Hepatocyte (in vitro differentiated cells): ENCODE measurements at regions not wholly inside any gene's neighbourhood (a gene's known extent, or its start where the extent isn't known, plus 50 kb on each side); places are given as distances from the start of the nearest gene placed in this dataset.

Experiments
- DNase-seq: peaks from one replicate; pipeline ENCODE4 v3.0.0-alpha.2; 2016; ENCODE audit warnings: low spot score
- H2AFZ ChIP-seq: fragments of 200-600 bp; sonication (generic); 2 replicates; pipeline ENCODE4 v1.6.0; 2016; ENCODE audit warnings: antibody characterized with exemption, mild to moderate bottlenecking
- H3K27ac ChIP-seq: fragments of 200-600 bp; sonication (generic); 2 replicates; pipeline ENCODE4 v1.5.1; 2016; ENCODE audit warnings: mild to moderate bottlenecking
- H3K27me3 ChIP-seq: fragments of 200-600 bp; sonication (generic); 2 replicates; pipeline ENCODE4 v1.6.1; 2016
- H3K36me3 ChIP-seq: fragments of 200-600 bp; sonication (generic); replicated peaks from 2 replicates; pipeline ENCODE4 v1.5.1; 2016; ENCODE audit warnings: low read depth; ENCODE audit not compliant: insufficient read depth
- H3K4me1 ChIP-seq: fragments of 200-600 bp; sonication (generic); 2 replicates; pipeline ENCODE4 v1.5.1; 2016; ENCODE audit warnings: mild to moderate bottlenecking, moderate library complexity; ENCODE audit not compliant: insufficient read depth
- H3K4me2 ChIP-seq: fragments of 200-600 bp; sonication (generic); 2 replicates; pipeline ENCODE4 v1.6.0; 2016
- H3K4me3 ChIP-seq: fragments of 200-600 bp; sonication (generic); 2 replicates; pipeline ENCODE4 v1.5.1; 2016; ENCODE audit warnings: mild to moderate bottlenecking
- H3K79me2 ChIP-seq: fragments of 200-600 bp; sonication (generic); 2 replicates; pipeline ENCODE4 v1.6.0; 2017; ENCODE audit warnings: mild to moderate bottlenecking
- H3K9me2 ChIP-seq: fragments of 200-600 bp; sonication (generic); replicated peaks from 2 replicates; pipeline ENCODE4 v1.6.0; 2017; ENCODE audit warnings: mild to moderate bottlenecking; ENCODE audit not compliant: insufficient read depth
- H3K9me3 ChIP-seq: fragments of 200-600 bp; sonication (generic); 2 replicates; pipeline ENCODE4 v1.5.1; 2016; ENCODE audit warnings: low read depth, mild to moderate bottlenecking
- H4K20me1 ChIP-seq: fragments of 200-600 bp; sonication (generic); 2 replicates; pipeline ENCODE4 v1.6.0; 2016; ENCODE audit warnings: mild to moderate bottlenecking; ENCODE audit not compliant: insufficient read depth, poor library complexity, severe bottlenecking
- CTCF ChIP-seq: fragments of 200-600 bp; sonication (generic); IDR thresholded peaks from 2 replicates; pipeline ENCODE4 v1.5.1; 2016; ENCODE audit warnings: antibody characterized with exemption, mild to moderate bottlenecking; ENCODE audit not compliant: poor library complexity
- EZH2 ChIP-seq: fragments of 200-600 bp; sonication (generic); IDR thresholded peaks from 2 replicates; pipeline ENCODE4 v1.6.1; 2016; ENCODE audit warnings: antibody characterized with exemption, mild to moderate bottlenecking, borderline replicate concordance
- EZH2phosphoT487 ChIP-seq: fragments of 200-600 bp; sonication (generic); IDR thresholded peaks from one replicate; pipeline ENCODE4 v1.6.1; 2018; ENCODE audit warnings: antibody characterized with exemption, mild to moderate bottlenecking, low read depth, moderate library complexity; ENCODE audit not compliant: unreplicated experiment, severe bottlenecking
- whole genome bisulfite sequencing: methylation state at CpG from one replicate; pipeline ENCODE4 v1.1.6; 2016; ENCODE audit warnings: low lambda C conversion rate; ENCODE audit errors: missing lambda C conversion rate; 5-methylcytosine and 5-hydroxymethylcytosine counted together

GRCh38 chr10:112896273-112896672 lies 53.8 kb upstream of the TCF7L2 start:
- H3K9me3 ChIP-seq = no peaks in the 10 kb centered on the region
- no peaks in the 10 kb centered on the region for H3K27me3 ChIP-seq
- H4K20me1 ChIP-seq = no peaks in the 10 kb centered on the region
- TF ChIP-seq CTCF (no peak), EZH2 (no peak), EZH2phosphoT487 (no peak)
- H3K4me3 ChIP-seq = no peak overlapping the region
- no peak overlapping the region for H3K4me2 ChIP-seq
- H3K27ac ChIP-seq = peak overlapping the region; percentile 45
- H3K4me1 ChIP-seq = peaks cover 13% of the 10 kb centered on the region
- H3K9me2 ChIP-seq = no peaks in the 10 kb centered on the region
- H3K36me3 ChIP-seq = no peaks in the 10 kb centered on the region
- no peaks in the 10 kb centered on the region for H3K79me2 ChIP-seq
- peak; percentile 64 for DNase-seq
- H2AFZ ChIP-seq = no peak overlapping the region
- 67% methylated on average over 3 of the region's 3 CpGs for WGBS

- 83% methylated on average over 5 of the region's 5 CpGs for WGBS
- H3K4me3 ChIP-seq = no peak overlapping the region
- H3K4me1 ChIP-seq = peaks cover 13% of the 10 kb centered on the region
- H2AFZ ChIP-seq = no peak overlapping the region
- no peaks in the 10 kb centered on the region for H3K36me3 ChIP-seq
- no peak for DNase-seq
- no peaks in the 10 kb centered on the region for H4K20me1 ChIP-seq
- H3K9me2 ChIP-seq = no peaks in the 10 kb centered on the region
- TF ChIP-seq EZH2 = no peak
- no peak for TF ChIP-seq CTCF
- no peak for TF ChIP-seq EZH2phosphoT487
- H3K4me2 ChIP-seq = no peak overlapping the region
- no peaks in the 10 kb centered on the region for H3K79me2 ChIP-seq
- no peaks in the 10 kb centered on the region for H3K9me3 ChIP-seq
- H3K27me3 ChIP-seq = no peaks in the 10 kb centered on the region
- peak overlapping the region; percentile 28 for H3K27ac ChIP-seq
Observed at GRCh38 chr10:112896722-112897121, 53.3 kb upstream of the TCF7L2 start.

- no peak overlapping the region for H3K4me3 ChIP-seq
- peak overlapping the region; percentile 74 for H3K4me2 ChIP-seq
- H3K27ac ChIP-seq = peak overlapping the region; percentile 91
- H4K20me1 ChIP-seq = no peaks in the 10 kb centered on the region
- no peaks in the 10 kb centered on the region for H3K27me3 ChIP-seq
- peaks cover 13% of the 10 kb centered on the region for H3K4me1 ChIP-seq
- peak overlapping the region; percentile 76 for H2AFZ ChIP-seq
- no peaks in the 10 kb centered on the region for H3K79me2 ChIP-seq
- no peaks in the 10 kb centered on the region for H3K9me2 ChIP-seq
- H3K9me3 ChIP-seq = no peaks in the 10 kb centered on the region
- 14% methylated on average over 24 of the region's 24 CpGs for WGBS
- TF ChIP-seq CTCF = no peak
- no peak for TF ChIP-seq EZH2
- no peak for TF ChIP-seq EZH2phosphoT487
- peak; percentile 89 for DNase-seq
- no peaks in the 10 kb centered on the region for H3K36me3 ChIP-seq
Observed at GRCh38 chr10:112898540-112899390, 51.3 kb upstream of the TCF7L2 start.
